Muscle of leg (tissue), 3 donors: ENCODE measurements at regions not wholly inside any gene's neighbourhood (a gene's known extent, or its start where the extent isn't known, plus 50 kb on each side); places are given as distances from the start of the nearest gene placed in this dataset.
"Not testable (repeated sequence)": the region's sequence is repeated elsewhere in the genome, so short reads cannot be mapped to it uniquely, and the experiment has no call there.

Experiments used
- DNase-seq: peaks from one replicate; pipeline ENCODE4 v3.0.0; 2013
- H3K27ac ChIP-seq: one replicate; pipeline ENCODE4 v1.5.1; 2013; ENCODE audit warnings: mild to moderate bottlenecking, low read length, control low read depth
- H3K27me3 ChIP-seq: one replicate; pipeline ENCODE4 v1.6.1; 2013; ENCODE audit warnings: low read length; ENCODE audit not compliant: control insufficient read depth, insufficient read depth
- H3K36me3 ChIP-seq: one replicate; pipeline ENCODE4 v1.6.1; 2013; ENCODE audit warnings: low read length; ENCODE audit not compliant: control insufficient read depth, insufficient read depth
- H3K4me1 ChIP-seq: one replicate; pipeline ENCODE4 v1.6.1; 2013; ENCODE audit warnings: low read length; ENCODE audit not compliant: control insufficient read depth, insufficient read depth
- H3K4me3 ChIP-seq: one replicate; pipeline ENCODE4 v1.5.1; 2013; ENCODE audit warnings: low read length, control low read depth
- H3K9me3 ChIP-seq: replicated peaks from 2 replicates; pipeline ENCODE4 v1.6.1; 2013; ENCODE audit warnings: low read depth, low read length; ENCODE audit not compliant: control insufficient read depth
- WGBS: methylation state at CpG from one replicate; pipeline ENCODE4 v1.1.5; 2013; ENCODE audit warnings: missing lambda C conversion rate; ENCODE audit not compliant: insufficient coverage; 5-methylcytosine and 5-hydroxymethylcytosine counted together

GRCh38 chr3:127440384-127440783, 150.1 kb downstream of the TPRA1 start:
- peaks cover 4% of the 10 kb centered on the region for H3K27me3 ChIP-seq
- no peak overlapping the region for H3K27ac ChIP-seq
- WGBS, result 100% methylated on average over 1 of the region's 5 CpGs
- no peak for DNase-seq
- no peaks in the 10 kb centered on the region for H3K9me3 ChIP-seq
- H3K4me1 ChIP-seq, result peaks cover 8% of the 10 kb centered on the region
- H3K4me3 ChIP-seq, result no peak overlapping the region
- no peaks in the 10 kb centered on the region for H3K36me3 ChIP-seq

GRCh38 chr3:127439621-127440020, 150.9 kb downstream of the TPRA1 start:
- no peak for DNase-seq

GRCh38 chr3:127438951-127439350, 151.1 kb upstream of the PRR20G start:
- Histone ChIP-seq H3K36me3 (no peaks in the 10 kb centered on the region), H3K4me1 (peaks cover 8% of the 10 kb centered on the region), H3K27me3 (peaks cover 4% of the 10 kb centered on the region), H3K9me3 (no peaks in the 10 kb centered on the region), H3K27ac (no peak overlapping the region), H3K4me3 (no peak overlapping the region)
- no peak for DNase-seq
- 100% methylated on average over 1 of the region's 3 CpGs for WGBS

More at GRCh38 chr3:127439621-127440020, 150.9 kb downstream of the TPRA1 start:
- Histone ChIP-seq H3K9me3 (no peaks in the 10 kb centered on the region), H3K27ac (no peak overlapping the region), H3K4me3 (no peak overlapping the region), H3K4me1 (peaks cover 8% of the 10 kb centered on the region), H3K27me3 (peaks cover 4% of the 10 kb centered on the region), H3K36me3 (no peaks in the 10 kb centered on the region)
- WGBS, result 90% methylated on average over 4 of the region's 5 CpGs

DNA sequence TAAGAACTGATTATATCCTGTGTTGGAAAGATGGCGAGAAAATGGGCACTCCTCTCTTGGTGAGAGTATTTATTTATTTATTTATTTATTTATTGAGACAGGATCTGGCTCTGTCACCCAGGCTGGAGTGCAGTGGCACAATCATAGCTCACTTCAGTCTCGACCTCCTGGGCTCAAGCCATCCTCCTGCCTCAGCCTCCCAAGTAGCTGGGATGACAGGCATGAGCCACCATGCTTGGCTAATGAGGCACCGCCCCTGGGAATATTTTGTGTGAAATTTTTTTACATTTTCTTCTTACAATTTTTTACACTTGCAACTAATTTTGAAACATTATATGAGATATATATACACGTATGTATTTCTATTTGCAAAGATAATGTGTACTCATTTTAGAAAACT, 150.5 kb upstream of the PRR20G start:
- no peak overlapping the region for H3K4me3 ChIP-seq
- H3K9me3 ChIP-seq, result no peaks in the 10 kb centered on the region
- H3K27ac ChIP-seq, result no peak overlapping the region
- H3K27me3 ChIP-seq, result peaks cover 4% of the 10 kb centered on the region
- H3K36me3 ChIP-seq, result no peaks in the 10 kb centered on the region
- H3K4me1 ChIP-seq, result peaks cover 4% of the 10 kb centered on the region
- no CpG with 5 or more reads among the region's 4 CpGs for WGBS
- no peak for DNase-seq

GRCh38 chr3:127435299-127435698, 147.5 kb upstream of the PRR20G start:
- not testable (repeated sequence) for H3K36me3 ChIP-seq, H3K4me3 ChIP-seq, H3K27me3 ChIP-seq, H3K4me1 ChIP-seq, H3K27ac ChIP-seq, H3K9me3 ChIP-seq, DNase-seq
- WGBS, result no CpG with 5 or more reads among the region's 2 CpGs

- no peaks in the 10 kb centered on the region for H3K36me3 ChIP-seq
- no peak overlapping the region for H3K4me3 ChIP-seq
- H3K27ac ChIP-seq, result no peak overlapping the region
- no peaks in the 10 kb centered on the region for H3K9me3 ChIP-seq
- H3K4me1 ChIP-seq, result peaks cover 31% of the 10 kb centered on the region
- 72% methylated on average over 3 of the region's 6 CpGs for whole genome bisulfite sequencing
- peak; percentile 38 for DNase-seq
- peaks cover 15% of the 10 kb centered on the region for H3K27me3 ChIP-seq
These were observed 143.2 kb upstream of the PRR20G start for GRCh38 chr3:127431066-127431465.

DNA sequence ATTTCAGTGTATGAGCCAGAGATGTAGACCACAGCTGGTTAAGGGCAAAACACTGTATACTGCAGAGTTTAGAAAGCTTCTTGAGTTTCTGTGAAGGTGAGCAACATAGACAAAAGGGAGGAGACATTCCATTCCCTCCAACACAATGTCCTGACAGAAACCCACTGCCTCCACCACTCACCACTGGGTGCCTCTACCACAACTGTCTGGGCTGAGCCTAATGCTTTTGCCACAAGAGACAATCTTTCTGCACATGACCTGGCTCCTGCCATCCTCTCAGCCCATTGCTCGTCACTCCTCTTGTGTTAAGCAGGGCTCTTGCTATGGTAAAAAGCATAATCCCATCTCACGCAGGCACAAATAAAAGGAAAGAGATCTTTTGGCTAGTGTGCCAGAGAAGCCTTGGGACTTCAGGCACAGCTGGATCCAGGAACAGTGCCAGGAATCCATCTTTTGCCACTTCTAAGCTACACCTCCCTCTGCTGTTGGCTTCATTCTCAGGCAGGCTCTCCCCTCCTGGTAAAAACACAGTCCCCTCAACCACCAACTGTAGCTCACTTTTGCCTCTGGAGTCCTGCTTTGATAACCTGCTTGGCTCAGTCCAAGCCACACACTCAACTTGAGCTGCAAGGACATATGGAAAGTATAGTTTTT, 140.6 kb upstream of the PRR20G start:
- Histone ChIP-seq H3K4me1 (peaks cover 51% of the 10 kb centered on the region), H3K27ac (no peak overlapping the region), H3K9me3 (no peaks in the 10 kb centered on the region), H3K36me3 (no peaks in the 10 kb centered on the region), H3K4me3 (no peak overlapping the region), H3K27me3 (peaks cover 23% of the 10 kb centered on the region)
- 80% methylated on average over 2 of the region's 2 CpGs for WGBS
- DNase-seq, result peak; percentile 51

GRCh38 chr3:127427666-127428065, 139.8 kb upstream of the PRR20G start:
- Histone ChIP-seq H3K9me3 (no peaks in the 10 kb centered on the region), H3K36me3 (no peaks in the 10 kb centered on the region), H3K27me3 (peaks cover 27% of the 10 kb centered on the region), H3K4me1 (peaks cover 52% of the 10 kb centered on the region), H3K4me3 (no peak overlapping the region), H3K27ac (no peak overlapping the region)
- 72% methylated on average over 8 of the region's 8 CpGs for WGBS
- no peak for DNase-seq

DNA sequence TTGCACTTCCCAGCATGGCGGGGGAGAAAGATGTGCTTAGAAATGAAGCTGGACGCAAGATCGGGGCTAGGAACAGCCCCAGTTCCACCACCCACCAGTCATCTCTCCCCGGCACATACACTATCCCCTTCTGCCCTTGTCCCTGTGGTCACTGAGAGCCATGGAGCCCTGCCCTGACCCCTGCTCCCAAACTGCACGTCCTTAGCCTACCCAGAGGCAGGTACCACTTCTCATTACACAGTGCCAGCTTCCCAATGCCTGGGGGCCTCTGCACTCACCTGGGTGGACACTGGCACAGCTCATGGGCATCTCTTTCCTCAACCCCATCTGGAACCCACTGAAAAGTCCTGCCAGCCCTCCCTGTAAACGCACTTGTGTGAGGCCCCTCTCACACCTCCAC, 139.3 kb upstream of the PRR20G start:
- DNase-seq, result no peak
- WGBS, result 43% methylated on average over 5 of the region's 6 CpGs
- Histone ChIP-seq H3K36me3 (no peaks in the 10 kb centered on the region), H3K27me3 (peaks cover 32% of the 10 kb centered on the region), H3K27ac (peak overlapping the region; percentile 64), H3K4me3 (no peak overlapping the region), H3K4me1 (peaks cover 56% of the 10 kb centered on the region), H3K9me3 (no peaks in the 10 kb centered on the region)

DNA sequence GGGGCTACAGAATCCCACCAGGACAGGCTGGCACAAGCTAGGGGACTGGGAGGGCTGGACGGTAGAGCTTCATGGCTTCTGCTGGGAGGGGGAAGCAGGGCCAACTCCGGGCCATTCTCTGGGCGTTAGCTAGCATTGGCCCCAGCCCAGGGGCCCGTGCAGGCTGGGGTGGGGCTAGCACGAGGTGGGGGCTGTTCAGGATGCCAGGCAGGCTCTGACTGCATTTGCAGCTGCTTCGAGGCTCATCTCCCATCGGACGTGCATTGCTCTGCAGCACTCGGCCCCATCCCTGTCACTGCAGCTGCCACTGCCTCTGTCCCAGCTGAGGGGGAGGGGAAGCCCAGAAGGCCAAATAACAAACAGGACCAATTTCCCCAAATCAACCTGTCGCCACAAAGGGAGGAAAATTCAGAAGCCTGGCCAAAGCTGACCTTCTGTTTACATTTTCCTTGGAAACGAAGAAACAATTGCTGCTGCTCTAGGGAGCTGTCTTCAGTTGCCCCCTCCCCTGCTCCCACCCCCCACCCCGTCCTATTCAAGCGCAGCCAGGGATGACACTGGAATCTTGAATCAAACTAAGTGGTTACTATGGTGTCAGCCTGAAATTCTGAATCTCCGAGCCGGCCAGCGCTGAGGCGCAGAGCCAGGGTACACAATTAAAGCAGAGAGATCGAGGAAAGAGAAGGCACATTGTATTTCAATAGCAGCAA, 138.8 kb upstream of the PRR20G start:
- H3K4me1 ChIP-seq, result peaks cover 59% of the 10 kb centered on the region
- H3K4me3 ChIP-seq, result no peak overlapping the region
- H3K36me3 ChIP-seq, result no peaks in the 10 kb centered on the region
- DNase-seq, result peak; percentile 87
- H3K9me3 ChIP-seq, result no peaks in the 10 kb centered on the region
- WGBS, result 6% methylated on average over 10 of the region's 18 CpGs
- peaks cover 32% of the 10 kb centered on the region for H3K27me3 ChIP-seq
- H3K27ac ChIP-seq, result peak overlapping the region; percentile 81
